ENCODE measurements at regions not wholly inside any gene's neighbourhood (a gene's known extent, or its start where the extent isn't known, plus 50 kb on each side); places are given as distances from the start of the nearest gene placed in this dataset.

- DNase-seq (ENCODE audit: low spot score) (no peak), ATAC-seq (no peak; the same call in 1 of the 2 replicates)
- Mint-ChIP-seq H3K36me3 (no peaks in the 10 kb centered on the region), H3K9me3 (no peaks in the 10 kb centered on the region), H3K4me3 (no peak overlapping the region), H3K27me3 (ENCODE audit: low read depth) (no peaks in the 10 kb centered on the region; the same call in 1 of the 2 replicates), H3K4me1 (peaks cover 10% of the 10 kb centered on the region), H3K27ac (no peak overlapping the region)
- CTCF ChIA-PET, result interaction anchor here (0.8 to 1.1 kb wide), 2 partner anchors 102 to 338 kb away, joined by 3 to 4 read pairs; no protein-coding TSS in a partner anchor
- TF ChIP-seq ZSCAN18 (CRISPR knock-in tag; IDR thresholded peaks at IDR 0.05) (no peak), ZNF512 (CRISPR knock-in tag; IDR thresholded peaks at IDR 0.05; ENCODE audit: borderline replicate concordance) (no peak), ETV6 (CRISPR knock-in tag; IDR thresholded peaks at IDR 0.05) (no peak), SP1 (CRISPR knock-in tag; conservative IDR thresholded peaks at IDR 0.05) (no peak), RORB (CRISPR knock-in tag; IDR thresholded peaks at IDR 0.05) (no peak), IRF2 (CRISPR knock-in tag; IDR thresholded peaks at IDR 0.05; ENCODE audit: borderline replicate concordance, low read depth) (no peak)
- POLR2A ChIA-PET, result no interaction called here
Measured at GRCh38 chr5:36357391-36357975, 55.8 kb upstream of the RANBP3L start.

- POLR2A ChIA-PET, result no interaction called here
- no peaks in the 10 kb centered on the region; the same call in 1 of the 2 replicates for H3K27me3 Mint-ChIP-seq (ENCODE audit: low read depth)
- CTCF ChIA-PET, result no interaction called here
- no peaks in the 10 kb centered on the region for H3K9me3 Mint-ChIP-seq
- no peaks in the 10 kb centered on the region for H3K36me3 Mint-ChIP-seq
- no peak overlapping the region for H3K4me3 Mint-ChIP-seq
- H3K27ac Mint-ChIP-seq, result no peak overlapping the region
- TF ChIP-seq ZNF121 (CRISPR knock-in tag; IDR thresholded peaks at IDR 0.05) (no peak), GRHL2 (CRISPR knock-in tag; IDR thresholded peaks at IDR 0.05; ENCODE audit: insufficient replicate concordance, severe bottlenecking) (no peak), ESRRA (CRISPR knock-in tag; IDR thresholded peaks at IDR 0.05; ENCODE audit: borderline replicate concordance) (no peak), RELA (CRISPR knock-in tag; IDR thresholded peaks at IDR 0.05; ENCODE audit: borderline replicate concordance) (no peak), NFATC4 (CRISPR knock-in tag; IDR thresholded peaks at IDR 0.05) (no peak), MAX (CRISPR knock-in tag; IDR thresholded peaks at IDR 0.05) (no peak), CDX4 (CRISPR knock-in tag; IDR thresholded peaks at IDR 0.05; ENCODE audit: borderline replicate concordance) (no peak), SP1 (CRISPR knock-in tag; conservative IDR thresholded peaks at IDR 0.05) (no peak), ERG (CRISPR knock-in tag; IDR thresholded peaks at IDR 0.05) (no peak)
- DNase-seq (ENCODE audit: low spot score), result no peak
- H3K4me1 Mint-ChIP-seq, result peaks cover 10% of the 10 kb centered on the region
- ATAC-seq, result no peak
Measured at GRCh38 chr5:36359267-36359666, 57.6 kb upstream of the RANBP3L start.

GRCh38 chr5:36360307-36360706 is 58.6 kb upstream of the RANBP3L start:
- CTCF ChIA-PET, result interaction anchor here (1.5 kb wide), 1 partner anchor 336 kb away, joined by 3 read pairs; no protein-coding TSS in a partner anchor
- POLR2A ChIA-PET, result no interaction called here
- Mint-ChIP-seq H3K4me1 (peaks cover 10% of the 10 kb centered on the region), H3K9me3 (no peaks in the 10 kb centered on the region), H3K27me3 (ENCODE audit: low read depth) (no peaks in the 10 kb centered on the region), H3K27ac (no peak overlapping the region), H3K4me3 (no peak overlapping the region), H3K36me3 (no peaks in the 10 kb centered on the region)
- ATAC-seq, result no peak
- DNase-seq (ENCODE audit: low spot score), result no peak
- TF ChIP-seq ETV6 (CRISPR knock-in tag; IDR thresholded peaks at IDR 0.05), result no peak
- TF ChIP-seq MLX (CRISPR knock-in tag; IDR thresholded peaks at IDR 0.05), result no peak
- TF ChIP-seq PRDM15 (CRISPR knock-in tag; IDR thresholded peaks at IDR 0.05), result no peak
- TF ChIP-seq TP53 (CRISPR knock-in tag; IDR thresholded peaks at IDR 0.05), result no peak
- TF ChIP-seq CREM (CRISPR knock-in tag; IDR thresholded peaks at IDR 0.05), result no peak
- no peak for TF ChIP-seq CBFB (CRISPR knock-in tag; IDR thresholded peaks at IDR 0.05; ENCODE audit: low read depth)
